ENCODE measurements at regions not wholly inside any gene's neighbourhood (a gene's known extent, or its start where the extent isn't known, plus 50 kb on each side); places are given as distances from the start of the nearest gene placed in this dataset.

DNA sequence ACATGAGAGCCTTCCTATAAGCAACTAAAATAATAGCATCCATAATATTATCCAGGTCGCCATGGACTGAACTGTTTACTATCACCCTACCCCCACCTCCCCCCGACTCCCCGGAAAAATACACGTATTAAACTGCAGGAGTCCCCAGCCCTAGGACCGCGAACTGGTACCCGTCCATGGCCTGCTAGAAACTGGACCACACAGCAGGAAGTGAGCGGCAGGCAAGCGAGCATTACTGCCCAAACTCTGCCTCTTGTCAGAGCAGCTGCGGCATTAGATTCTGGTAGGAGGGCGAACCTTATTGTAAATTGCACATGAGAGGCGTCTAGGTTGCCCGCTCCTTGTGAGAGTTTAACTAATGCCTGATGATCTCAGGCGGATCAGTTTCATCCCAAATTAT is 405.8 kb upstream of the ADGRL3 start:
- DNase-seq (ENCODE audit: low read depth) = no peak

DNA sequence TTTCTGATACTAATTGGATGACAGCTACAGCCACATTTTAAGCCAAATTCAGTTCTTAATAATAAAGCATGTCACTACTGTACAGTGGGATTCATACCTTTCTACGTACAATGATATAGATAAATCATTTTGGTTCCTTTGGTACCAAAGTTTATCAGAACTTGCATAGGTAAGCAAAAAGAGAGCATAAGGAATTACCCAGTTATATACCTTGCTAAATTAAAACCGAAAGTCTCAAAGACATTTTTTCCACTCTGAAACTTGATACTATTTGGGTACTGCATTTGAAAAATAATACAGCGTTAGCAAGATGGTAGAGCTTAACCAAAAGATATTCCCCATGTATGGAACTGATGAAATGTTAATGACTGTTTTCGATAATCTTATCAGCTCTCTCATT is 400.9 kb upstream of the ADGRL3 start:
- no peak for DNase-seq (ENCODE audit: low read depth)

DNA sequence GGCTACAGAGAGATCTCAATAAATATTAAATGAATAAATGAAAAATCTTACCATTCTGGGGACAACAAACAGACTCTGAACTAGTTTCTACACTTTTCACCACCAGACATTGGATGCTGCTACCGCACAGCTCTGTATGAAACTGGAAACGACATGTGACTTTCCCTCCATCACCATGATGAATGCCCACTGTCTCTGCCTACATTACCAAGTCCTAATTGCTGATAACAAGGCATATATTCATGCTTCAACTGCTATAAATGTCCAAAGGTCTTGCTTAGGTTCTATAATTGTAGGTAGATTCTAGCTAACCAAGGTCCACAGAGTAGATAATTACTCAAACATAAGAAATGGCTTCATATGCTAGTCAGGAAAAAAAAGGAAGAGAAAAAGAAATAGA is 399.4 kb upstream of the ADGRL3 start:
- DNase-seq (ENCODE audit: low read depth) = no peak

DNA sequence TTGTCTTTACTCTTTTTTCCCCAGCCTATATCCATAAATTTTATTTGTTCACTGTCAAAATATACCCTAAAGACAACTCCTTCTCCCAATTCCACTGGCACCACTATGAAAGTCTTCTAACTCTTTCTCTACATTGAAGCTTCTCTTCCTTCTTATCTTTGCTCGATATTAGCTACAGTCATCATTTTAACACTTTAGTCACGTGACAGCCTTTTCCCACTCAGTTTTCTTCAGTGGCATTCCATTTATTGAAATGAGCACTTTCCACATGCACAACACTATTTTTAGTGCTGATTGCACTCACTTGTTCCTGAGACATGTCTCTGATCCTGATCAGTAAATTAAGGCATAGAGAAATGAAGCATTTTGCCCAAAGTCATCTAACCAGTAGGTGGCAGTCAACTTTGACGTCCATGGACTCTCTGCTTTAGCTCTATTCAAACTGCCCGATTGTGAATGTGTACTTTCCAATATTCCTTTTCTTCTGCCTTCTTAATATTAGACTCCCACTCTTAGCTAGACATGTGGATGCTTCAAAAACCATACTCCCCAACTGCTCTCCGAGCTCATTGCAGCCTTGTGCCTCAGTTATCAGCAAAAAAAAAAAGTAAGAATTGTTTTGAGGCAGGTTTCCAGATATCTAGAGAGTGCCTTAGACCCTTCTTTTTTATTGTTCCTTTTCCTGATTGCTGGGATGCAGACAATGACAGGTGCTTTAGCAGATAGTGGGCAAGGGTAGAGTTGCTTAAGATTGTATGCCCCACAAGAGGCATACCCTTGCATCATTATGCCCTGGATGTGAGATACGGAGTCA is 394.4 kb upstream of the ADGRL3 start:
- no peak for DNase-seq (ENCODE audit: low read depth)

DNA sequence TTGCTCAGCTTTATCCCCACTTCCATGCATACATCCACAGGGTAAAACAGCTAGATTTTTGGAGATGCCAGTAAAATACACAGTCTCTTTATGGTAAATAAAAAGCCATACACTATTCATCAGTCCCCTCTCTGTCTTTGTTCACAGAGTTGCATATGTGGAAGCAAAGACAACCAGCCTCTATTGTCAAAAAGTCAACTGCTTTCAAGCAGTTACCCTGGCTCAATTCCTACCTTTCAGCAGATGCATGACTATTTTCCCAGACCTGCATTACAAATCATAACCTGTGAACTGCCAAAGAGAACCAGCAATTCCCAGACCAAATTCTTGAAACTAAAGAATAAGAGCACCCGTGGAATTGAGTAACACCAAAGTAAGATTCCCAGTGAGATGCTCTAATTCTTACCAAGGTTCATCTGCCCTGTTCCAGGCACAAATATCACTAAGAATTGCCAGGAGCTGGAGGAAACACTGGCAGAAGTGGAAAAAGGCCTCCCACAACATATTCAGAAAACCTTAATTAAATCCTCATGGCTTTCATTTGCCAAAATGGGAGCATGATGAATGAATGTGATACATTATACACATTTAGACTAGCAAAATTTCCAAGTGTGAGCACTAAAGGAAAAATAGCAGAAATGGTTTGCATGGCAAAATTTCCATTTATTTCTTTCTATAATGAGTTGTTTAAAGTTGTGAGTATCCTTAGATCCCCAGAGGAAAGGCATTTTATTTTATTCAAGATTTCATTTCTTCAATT is 391.2 kb upstream of the ADGRL3 start:
- DNase-seq (ENCODE audit: low read depth) = no peak

DNA sequence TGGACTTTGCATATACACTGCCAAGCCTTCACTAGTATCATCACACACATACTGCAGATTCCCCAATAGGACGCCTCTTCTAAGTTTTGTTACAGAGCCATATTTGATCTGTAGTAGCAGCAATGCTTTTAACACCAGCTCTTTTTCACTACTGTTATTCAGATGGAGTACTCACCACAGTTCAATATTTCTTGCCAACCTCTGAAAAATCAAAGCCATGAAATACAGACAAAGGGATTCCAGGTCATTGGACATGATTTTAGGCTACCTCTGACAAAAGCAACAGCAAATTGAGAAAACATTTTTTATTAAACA is 390.7 kb upstream of the ADGRL3 start:
- no peak for DNase-seq (ENCODE audit: low read depth)

DNA sequence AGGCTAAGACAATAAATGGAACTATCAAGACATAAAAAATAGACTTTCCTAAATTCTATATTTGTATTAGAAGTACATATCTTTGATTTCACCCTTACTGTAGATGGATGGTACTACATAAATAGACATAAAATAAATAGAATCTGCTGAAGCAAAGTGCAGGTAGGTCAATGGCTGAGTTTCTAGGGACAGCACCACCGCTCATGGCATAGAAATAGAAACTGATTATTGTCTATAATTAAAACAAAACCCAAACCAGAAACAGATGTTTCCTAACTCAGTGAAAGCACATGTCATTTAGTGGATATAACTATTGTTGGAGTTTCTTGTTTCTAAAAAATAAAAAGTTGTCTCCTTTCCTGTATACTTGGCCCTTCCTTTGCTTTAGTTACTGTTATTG is 387.3 kb upstream of the ADGRL3 start:
- DNase-seq (ENCODE audit: low read depth) = no peak

DNA sequence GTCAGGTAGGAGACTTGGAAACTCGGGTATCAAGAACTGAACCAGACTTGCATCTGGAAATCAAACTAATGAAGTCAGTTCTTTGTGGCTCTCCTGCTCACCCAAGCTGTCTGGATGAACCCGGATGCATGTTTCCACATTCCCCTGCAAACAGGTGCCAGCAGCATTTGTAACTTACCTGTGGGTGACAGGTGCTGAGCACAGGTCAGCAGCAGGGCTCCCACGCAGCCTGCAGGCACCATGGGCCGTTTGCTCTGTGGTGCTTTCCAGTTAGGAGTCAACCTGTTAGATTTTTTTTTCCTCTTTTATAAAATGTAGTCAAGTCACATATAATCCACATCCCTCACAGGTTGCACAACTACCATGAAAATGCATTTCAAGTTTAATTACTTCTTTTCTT is 385.6 kb upstream of the ADGRL3 start:
- DNase-seq (ENCODE audit: low read depth) = no peak

DNA sequence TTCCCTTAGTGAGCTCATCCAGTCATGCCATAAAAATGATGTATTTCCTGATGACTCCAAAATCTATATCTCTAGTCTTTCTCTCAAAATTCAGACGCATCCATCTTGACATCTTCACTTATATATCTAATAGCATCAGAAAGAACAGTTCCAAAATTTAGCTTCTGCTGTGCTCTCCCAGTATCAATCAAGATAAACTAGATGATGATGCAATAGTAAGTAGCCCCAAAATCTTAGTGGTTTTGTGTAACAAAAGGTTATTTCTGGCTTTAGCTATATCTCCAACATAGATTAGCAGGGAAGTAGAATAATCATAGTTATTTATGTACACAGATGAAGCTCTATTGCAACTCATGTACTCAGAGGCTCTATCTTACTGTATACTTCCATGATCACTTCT is 382.5 kb upstream of the ADGRL3 start:
- DNase-seq (ENCODE audit: low read depth) = no peak

DNA sequence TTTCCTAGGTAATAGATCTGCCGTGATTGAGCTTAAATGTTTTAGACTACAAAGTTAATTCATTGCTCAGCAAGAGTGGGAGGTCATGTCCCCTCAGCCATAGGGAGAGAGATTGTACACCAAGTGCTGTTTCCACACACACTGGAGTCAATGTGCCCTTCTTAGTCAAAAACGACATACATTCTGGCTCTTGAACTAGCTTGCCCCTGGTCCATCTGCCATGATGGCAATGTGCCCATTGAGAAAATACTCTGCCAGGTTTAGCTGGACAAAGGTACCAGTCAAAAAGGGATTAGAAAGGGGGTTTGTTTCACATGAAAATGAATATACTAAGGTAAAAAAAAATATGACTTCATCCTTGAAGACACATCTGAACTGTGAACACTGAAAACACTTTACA is 377.1 kb upstream of the ADGRL3 start:
- DNase-seq (ENCODE audit: low read depth) = no peak

DNA sequence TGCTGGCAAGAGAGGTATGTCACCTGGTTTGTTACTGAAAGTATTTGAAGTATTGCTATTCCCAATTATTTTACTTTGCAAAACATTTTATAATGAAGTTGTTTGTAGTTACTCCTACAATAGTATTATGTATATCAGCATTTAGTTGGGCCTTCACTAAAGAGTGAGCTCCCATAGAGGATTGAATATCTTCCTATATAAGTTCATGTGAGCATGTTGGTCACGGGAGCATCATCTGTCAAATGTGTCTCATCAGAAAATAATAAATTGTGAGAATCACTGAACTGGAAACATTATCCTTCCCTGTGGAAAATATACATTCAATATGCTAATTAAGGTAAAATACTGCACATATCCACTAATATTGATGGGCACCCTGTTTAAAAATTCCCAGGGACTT is 360.1 kb upstream of the ADGRL3 start:
- no peak for DNase-seq (ENCODE audit: low read depth)

DNA sequence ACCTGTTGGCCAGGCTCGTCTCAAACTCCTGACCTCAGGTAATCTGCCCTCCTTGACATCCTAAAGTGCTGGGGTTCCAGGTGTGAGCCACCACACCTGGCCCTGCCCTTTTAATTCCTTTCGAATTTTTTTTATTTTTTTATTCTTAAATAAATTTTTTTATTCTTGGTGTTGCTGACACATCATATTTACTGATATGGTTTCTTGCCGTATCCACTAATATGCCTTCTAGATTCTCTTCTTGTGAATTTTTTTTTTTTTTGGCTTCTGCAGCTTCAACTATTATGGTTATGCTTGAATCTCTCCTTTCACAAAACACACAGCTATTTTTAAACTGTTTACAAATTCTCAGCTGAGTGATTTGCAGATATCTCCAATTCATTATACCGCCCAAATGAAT is 353.4 kb upstream of the ADGRL3 start:
- DNase-seq (ENCODE audit: low read depth) = no peak

DNA sequence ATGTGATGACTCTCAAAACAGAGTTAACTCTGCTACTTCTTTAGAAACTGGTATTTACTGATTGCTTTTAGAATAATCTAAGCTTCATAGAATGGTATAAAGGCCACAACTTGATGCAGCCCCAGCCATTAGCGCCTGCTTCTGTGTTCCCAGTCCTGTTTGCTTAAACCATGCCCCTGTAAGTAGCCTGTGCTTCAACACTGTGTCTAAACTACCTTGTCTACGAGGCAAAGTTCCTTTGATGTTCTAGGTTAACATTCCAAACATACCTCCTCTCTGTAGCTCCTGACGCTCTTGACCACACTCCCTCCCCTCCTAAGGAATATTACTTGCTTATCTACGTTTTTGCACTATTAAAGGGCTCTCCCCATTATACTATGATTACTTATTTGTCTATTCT is 352.5 kb upstream of the ADGRL3 start:
- DNase-seq (ENCODE audit: low read depth) = no peak

DNA sequence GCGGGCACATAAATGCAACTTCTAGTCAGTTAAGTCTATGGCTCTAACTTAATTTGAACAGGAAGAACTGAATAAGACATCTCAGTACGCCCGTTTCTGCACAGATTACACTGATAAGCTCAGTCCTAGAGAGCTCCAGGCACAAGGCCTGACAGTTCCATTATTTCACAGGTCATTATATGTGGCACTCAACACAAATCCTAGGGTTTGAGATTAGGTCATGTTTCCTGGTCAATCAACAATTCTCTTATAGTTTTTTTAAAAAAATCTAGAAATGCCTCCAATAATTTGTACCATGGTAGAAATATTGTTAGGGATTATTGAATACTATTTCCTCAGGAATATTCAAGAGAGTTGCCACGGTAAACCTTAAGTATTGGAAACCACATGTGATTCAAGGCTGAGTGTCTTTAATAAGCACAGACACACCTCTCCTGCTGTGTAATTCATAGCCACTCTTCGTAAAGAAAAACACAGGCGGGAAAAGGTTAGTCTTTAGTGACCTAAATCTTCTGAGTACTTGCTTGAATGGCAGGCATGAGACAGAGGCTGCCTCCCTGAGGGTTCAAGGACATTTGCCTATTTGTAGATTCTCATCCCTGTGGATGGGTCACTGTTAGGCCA is 342.9 kb upstream of the ADGRL3 start:
- no peak for DNase-seq (ENCODE audit: low read depth)

DNA sequence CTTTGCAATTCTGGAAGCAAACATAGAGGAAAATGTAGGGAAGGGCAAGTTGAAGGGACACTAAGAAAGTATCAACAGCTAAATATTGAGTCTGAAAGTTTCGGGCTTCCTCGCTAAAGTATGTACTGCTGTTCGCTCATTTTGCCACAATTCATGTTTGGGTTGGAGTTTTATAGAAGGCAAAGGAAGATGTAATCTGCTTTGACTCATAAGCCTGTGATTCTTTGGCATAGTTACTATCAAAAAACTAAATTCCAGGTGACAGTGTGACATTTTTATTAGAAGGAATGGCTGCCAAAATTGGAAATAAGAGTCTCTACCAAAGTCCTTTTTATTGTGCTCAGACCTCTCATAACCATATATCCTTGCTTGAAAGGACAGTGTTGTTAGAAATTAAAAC is 336.7 kb upstream of the ADGRL3 start:
- no peak for DNase-seq (ENCODE audit: low read depth)

DNA sequence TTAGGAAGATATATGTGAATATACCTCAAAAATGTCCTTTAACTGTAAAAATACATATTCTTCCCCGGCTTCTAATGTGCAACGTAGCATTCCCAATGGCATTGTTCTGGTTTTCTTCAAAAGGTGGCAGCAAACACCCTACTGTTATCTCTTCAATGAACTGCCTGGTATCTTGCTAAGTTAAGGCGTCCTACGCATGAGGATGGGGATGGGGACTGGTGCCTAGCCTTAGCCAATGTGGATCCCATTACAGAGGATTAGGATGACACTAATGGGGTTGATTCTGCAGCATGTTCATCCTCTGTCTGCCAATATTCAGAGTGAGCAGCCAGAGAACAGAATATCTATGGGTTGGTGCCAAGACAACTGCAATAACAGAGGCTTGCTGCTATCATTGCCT is 334.9 kb upstream of the ADGRL3 start:
- DNase-seq (ENCODE audit: low read depth) = no peak

DNA sequence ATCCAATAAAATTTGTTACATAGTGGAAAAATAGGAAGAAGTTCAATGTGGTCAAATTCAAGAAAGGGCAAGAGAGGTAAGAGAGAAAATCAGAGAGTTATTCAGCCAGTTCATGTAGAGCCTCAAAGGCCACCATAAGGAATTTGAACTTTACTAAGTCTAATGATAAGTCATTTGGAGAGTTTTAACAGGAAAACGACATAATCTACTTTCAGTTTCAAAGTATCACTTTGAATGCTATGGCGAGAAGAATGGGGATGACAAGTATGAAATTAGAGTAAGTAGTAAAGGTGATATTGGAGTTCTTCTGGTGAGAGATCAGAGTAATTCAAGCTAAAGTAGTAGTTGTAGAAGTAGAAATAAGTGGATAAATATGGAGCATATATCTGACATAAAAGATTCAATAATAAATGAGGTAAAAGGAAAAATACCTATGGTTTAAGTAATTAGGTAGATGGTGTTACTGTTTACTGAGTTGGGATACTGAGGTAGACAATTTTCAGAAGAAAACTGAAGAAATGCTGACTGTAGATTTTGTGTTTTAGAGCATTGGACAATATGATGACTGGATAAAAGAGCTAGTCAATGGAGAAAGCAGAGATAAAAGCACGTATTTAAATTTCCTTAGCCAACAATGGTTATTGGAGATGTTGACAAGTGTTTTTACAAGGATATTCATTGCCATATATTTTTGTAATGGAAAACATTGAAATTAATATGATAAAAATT is 331.7 kb upstream of the ADGRL3 start:
- DNase-seq (ENCODE audit: low read depth) = no peak

DNA sequence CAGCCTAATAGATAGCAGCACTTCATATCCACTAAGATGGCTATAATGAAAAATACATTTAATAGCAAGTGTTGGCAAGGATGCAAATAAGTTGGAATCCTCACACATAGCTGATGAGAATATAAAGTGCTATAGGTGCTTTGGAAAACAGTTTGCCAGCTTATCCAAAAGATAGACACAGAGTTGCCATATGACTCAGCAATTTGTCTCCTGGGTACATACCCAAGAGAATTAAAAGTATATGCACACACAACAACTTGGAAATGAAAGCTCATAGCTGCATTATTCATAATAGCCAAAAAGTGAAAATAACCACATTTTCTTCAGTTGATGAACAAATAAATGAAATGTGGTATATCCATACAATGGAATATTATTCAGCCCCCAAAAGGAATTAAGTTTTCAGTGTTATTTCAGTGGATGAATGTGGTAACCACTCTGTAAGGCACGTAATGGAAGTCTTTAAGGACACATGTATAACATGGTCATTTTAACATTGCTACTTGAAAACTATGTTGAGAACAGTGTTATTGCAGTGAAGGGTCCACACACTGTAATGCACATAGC is 320.9 kb upstream of the ADGRL3 start:
- DNase-seq (ENCODE audit: low read depth) = no peak

DNA sequence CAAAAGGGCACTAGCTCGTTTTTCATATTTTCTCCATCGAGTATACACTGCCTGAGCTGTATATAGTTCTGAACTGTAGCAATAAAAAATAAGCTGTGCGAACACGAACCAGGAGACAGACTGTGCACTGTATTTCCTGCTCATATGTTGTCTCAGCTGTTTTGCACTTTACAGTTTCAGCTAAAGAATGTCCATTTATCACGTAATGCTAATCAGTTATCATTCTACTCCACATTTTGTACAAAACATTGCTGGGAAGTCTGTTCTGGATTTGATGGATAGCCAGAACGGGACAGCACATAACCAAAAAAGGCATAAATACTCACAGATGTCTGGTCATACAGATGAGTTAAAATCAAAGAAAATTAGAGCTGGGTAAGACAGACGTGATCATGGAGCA is 315.5 kb upstream of the ADGRL3 start:
- no peak for DNase-seq (ENCODE audit: low read depth)

DNA sequence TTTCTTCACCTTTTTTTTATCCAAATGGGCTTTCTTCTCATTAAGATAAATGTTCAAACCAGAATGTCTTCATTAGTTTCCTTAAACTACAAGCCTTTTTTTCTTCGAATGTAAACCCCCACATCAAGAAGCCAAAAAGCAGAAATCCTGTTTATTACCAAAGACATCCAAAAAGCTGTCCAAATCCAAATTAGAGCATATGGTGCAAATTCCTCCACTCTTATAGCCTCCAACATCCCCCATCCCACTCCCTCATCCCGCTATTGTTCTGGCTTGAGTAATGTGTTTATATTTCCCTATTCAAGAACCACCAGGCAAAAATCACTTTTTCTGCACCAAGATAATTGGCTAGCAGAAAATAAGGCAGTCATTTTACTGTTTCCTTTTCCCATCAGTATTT is 315.1 kb upstream of the ADGRL3 start:
- no peak for DNase-seq (ENCODE audit: low read depth)

DNA sequence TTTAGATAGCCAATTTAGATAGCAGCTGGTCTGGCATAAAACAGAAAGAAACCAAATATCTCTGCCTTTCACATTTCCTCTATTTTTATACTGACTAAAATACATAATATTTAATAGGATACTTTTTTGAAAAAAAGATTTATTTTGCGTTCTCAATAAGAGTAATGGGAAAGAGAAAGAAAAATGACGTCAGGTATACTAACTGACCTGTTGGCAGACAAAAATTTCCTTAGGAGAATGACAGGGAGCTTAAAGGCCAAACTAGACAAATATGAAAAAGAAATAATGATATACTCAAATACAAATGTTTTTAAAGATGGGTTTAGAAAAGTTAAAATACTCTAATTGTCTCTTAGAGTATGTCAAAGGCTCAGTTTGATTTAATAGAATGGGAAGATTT is 309.4 kb upstream of the ADGRL3 start:
- DNase-seq (ENCODE audit: low read depth) = no peak

DNA sequence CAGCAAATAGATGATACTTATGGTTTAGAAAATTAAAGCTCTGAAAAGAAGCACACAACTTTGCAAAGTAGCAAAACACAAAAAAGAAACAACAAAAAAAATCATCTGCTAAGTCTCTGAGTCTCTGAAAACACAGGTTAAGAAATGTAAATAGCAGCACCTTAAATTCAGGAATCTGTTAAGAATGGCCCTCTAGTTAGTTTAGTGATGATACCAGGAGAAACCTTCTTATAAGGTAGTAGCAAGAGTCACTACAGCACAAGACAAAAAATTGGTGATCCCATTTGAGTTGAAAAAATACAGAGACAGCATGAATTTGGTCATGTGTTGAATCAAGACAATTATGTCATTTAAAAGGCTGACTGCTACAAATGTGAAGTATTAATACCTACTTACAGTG is 308.2 kb upstream of the ADGRL3 start:
- no peak for DNase-seq (ENCODE audit: low read depth)

DNA sequence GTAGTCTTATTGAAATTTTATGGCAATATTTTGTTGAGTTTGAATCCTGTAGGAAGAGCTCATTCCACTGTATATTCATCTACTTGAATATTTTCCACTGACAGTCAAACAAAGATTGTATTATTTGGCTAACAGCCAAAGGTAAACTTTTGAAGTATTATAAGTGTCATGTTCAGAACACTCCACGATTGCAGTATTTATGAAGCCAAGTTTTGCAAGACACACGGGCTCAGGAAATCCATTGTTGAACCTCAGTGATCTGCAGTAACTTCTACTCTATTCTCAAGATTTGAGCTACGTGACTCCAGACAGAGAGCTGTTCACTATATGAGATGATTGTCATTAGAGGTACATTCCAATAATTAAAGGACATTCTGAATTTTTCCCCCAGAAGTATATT is 302.7 kb upstream of the ADGRL3 start:
- no peak for DNase-seq (ENCODE audit: low read depth)
